ENCODE measurements at regions not wholly inside any gene's neighbourhood (a gene's known extent, or its start where the extent isn't known, plus 50 kb on each side); places are given as distances from the start of the nearest gene placed in this dataset.
A peak's percentile ranks its signal among the peaks of the same experiment; 100 is the strongest.

- Histone ChIP-seq H3K9me3 (ENCODE audit: low read depth, low read length) (no peaks in the 10 kb centered on the region), H3K27ac (0 out of 2 replicates have a peak overlapping the region, but pooled peaks have one; percentile 6), H3K9ac (ENCODE audit: insufficient read length) (no peak overlapping the region), H3K4me3 (no peak overlapping the region), H3K36me3 (ENCODE audit: insufficient read depth, low read length) (no peaks in the 10 kb centered on the region)
- no peak for DNase-seq (ENCODE audit: low read depth, low spot score)
- TF ChIP-seq EZH2 (IDR thresholded peaks at IDR 0.05) (no peak), POLR2AphosphoS5 (IDR thresholded peaks at IDR 0.05; ENCODE audit: borderline replicate concordance, low read depth, low read length) (no peak), FOXP2 (optimal IDR thresholded peaks at IDR 0.05; ENCODE audit: control extremely low read depth, extremely low read length, insufficient read depth) (no peak)
Measured at GRCh38 chr11:95589893-95590612, 199.5 kb downstream of the FAM76B start.

DNA sequence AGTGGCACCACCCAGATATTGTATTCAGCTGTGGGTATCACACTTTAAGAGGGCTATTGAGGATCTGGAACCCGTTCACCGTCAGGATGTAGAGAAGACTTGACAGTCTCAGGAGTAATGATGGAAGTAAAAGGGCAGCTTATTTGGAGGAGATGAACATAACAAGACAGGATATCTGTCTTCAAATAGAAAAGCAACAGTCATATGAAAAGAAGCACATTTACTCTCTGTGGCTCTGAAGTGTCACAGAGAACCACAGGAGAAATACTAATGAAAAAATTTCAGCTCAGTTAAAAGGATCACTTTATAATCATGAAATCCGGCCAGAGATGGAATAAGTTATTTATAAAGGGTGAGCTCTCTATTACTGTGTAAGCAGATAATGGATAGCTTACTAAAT, 200.8 kb downstream of the FAM76B start:
- Histone ChIP-seq H3K36me3 (ENCODE audit: insufficient read depth, low read length) (no peaks in the 10 kb centered on the region), H3K9me3 (ENCODE audit: low read depth, low read length) (no peaks in the 10 kb centered on the region), H3K27ac (no peak overlapping the region), H3K9ac (ENCODE audit: insufficient read length) (no peak overlapping the region), H3K4me3 (no peak overlapping the region)
- DNase-seq (ENCODE audit: low read depth, low spot score): no peak
- no peak for TF ChIP-seq POLR2AphosphoS5 (IDR thresholded peaks at IDR 0.05; ENCODE audit: borderline replicate concordance, low read depth, low read length)
- TF ChIP-seq FOXP2 (optimal IDR thresholded peaks at IDR 0.05; ENCODE audit: control extremely low read depth, extremely low read length, insufficient read depth): no peak

GRCh38 chr11:95586661-95587060, 202.9 kb downstream of the FAM76B start:
- Histone ChIP-seq H3K9ac (ENCODE audit: insufficient read length) (no peak overlapping the region), H3K4me3 (no peak overlapping the region), H3K9me3 (ENCODE audit: low read depth, low read length) (no peaks in the 10 kb centered on the region), H3K27ac (no peak overlapping the region), H3K36me3 (ENCODE audit: insufficient read depth, low read length) (no peaks in the 10 kb centered on the region)
- TF ChIP-seq FOXP2 (optimal IDR thresholded peaks at IDR 0.05; ENCODE audit: control extremely low read depth, extremely low read length, insufficient read depth) (no peak), EZH2 (IDR thresholded peaks at IDR 0.05) (no peak)
- no peak for DNase-seq (ENCODE audit: low read depth, low spot score)

DNA sequence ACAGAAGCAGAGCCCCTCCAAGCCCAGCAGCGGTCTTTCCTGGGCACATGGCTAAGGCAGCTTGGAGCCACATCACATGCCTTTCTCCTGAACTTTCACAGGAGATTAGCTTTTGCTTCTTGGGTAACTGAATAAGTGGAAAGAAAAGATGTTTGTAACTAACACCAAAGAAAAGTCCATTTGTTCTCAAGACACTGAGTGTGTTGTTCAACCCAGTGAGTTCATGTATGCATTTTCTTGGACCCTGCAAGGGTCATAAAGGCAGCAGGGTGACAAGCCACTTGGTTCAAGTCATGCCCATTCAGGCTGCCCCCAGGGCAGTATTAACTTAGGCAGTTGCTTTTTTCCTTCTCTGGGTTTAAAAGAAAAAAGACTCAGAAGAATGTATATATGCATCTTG, 203.4 kb downstream of the FAM76B start:
- TF ChIP-seq POLR2AphosphoS5 (IDR thresholded peaks at IDR 0.05; ENCODE audit: borderline replicate concordance, low read depth, low read length): no peak
- no peak for TF ChIP-seq EZH2 (IDR thresholded peaks at IDR 0.05)
- TF ChIP-seq FOXP2 (optimal IDR thresholded peaks at IDR 0.05; ENCODE audit: control extremely low read depth, extremely low read length, insufficient read depth): no peak
- H3K27ac ChIP-seq: no peak overlapping the region
- H3K4me3 ChIP-seq: no peak overlapping the region
- no peaks in the 10 kb centered on the region for H3K9me3 ChIP-seq (ENCODE audit: low read depth, low read length)
- H3K36me3 ChIP-seq (ENCODE audit: insufficient read depth, low read length): no peaks in the 10 kb centered on the region
- no peak for DNase-seq (ENCODE audit: low read depth, low spot score)
- no peak overlapping the region for H3K9ac ChIP-seq (ENCODE audit: insufficient read length)

DNA sequence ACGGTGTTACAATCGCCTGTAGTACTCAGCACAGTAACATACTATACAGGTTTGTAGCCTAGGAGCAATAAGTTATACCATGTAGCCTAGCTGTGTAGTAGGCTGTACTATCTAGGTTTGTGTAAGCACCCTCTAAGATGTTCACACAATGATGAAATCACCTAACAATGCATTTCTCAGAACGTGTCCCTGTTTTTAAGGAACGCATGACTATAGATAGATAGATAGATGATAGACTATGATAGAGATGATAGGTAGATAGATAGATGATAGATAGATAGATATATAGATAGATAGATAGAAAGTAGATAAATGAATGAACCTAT, 203.9 kb downstream of the FAM76B start:
- no peak overlapping the region for H3K27ac ChIP-seq
- no peak for DNase-seq (ENCODE audit: low read depth, low spot score)
- no peak overlapping the region for H3K9ac ChIP-seq (ENCODE audit: insufficient read length)
- no peak for TF ChIP-seq FOXP2 (optimal IDR thresholded peaks at IDR 0.05; ENCODE audit: control extremely low read depth, extremely low read length, insufficient read depth)
- TF ChIP-seq EZH2 (IDR thresholded peaks at IDR 0.05): no peak
- no peak for TF ChIP-seq POLR2AphosphoS5 (IDR thresholded peaks at IDR 0.05; ENCODE audit: borderline replicate concordance, low read depth, low read length)
- no peaks in the 10 kb centered on the region for H3K36me3 ChIP-seq (ENCODE audit: insufficient read depth, low read length)
- no peaks in the 10 kb centered on the region for H3K9me3 ChIP-seq (ENCODE audit: low read depth, low read length)
- no peak overlapping the region for H3K4me3 ChIP-seq

DNA sequence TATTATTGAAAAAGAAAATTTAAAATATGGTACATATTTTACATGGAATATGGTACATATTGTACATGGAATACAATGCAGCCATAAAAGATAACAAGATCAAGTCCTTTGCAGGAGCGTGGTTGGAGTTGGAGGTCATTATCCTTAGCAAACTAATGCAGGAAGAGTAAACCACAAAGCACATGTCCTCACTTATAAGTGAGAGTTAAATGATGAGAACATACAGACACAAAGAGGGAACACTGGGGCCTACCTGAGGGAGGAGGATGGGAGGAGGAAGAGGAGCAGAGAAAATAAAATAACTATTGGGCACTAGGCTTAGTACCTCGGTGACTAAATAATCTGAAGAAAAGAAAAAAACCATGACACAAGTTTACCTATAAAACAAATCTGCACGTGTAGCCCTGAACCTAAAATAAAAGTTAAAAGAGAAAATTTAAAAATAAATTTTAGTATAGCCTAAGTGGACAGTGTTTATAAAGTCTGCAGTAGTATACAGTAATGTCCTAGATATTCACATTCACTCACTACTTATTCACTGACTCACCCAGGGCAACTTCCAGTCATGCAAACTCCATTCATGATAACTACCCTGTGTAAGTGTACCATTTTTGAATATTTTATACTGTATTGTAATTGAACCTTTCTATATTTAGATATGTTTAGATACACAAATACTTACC, 204.4 kb downstream of the FAM76B start:
- Histone ChIP-seq H3K27ac (no peak overlapping the region), H3K4me3 (no peak overlapping the region), H3K36me3 (ENCODE audit: insufficient read depth, low read length) (no peaks in the 10 kb centered on the region), H3K9me3 (ENCODE audit: low read depth, low read length) (no peaks in the 10 kb centered on the region), H3K9ac (ENCODE audit: insufficient read length) (no peak overlapping the region)
- DNase-seq (ENCODE audit: low read depth, low spot score): no peak
- TF ChIP-seq FOXP2 (optimal IDR thresholded peaks at IDR 0.05; ENCODE audit: control extremely low read depth, extremely low read length, insufficient read depth) (no peak), EZH2 (IDR thresholded peaks at IDR 0.05) (no peak), POLR2AphosphoS5 (IDR thresholded peaks at IDR 0.05; ENCODE audit: borderline replicate concordance, low read depth, low read length) (no peak)

- Histone ChIP-seq H3K36me3 (ENCODE audit: insufficient read depth, low read length) (no peaks in the 10 kb centered on the region), H3K4me3 (no peak overlapping the region)
- no peak for DNase-seq (ENCODE audit: low read depth, low spot score)
Measured at GRCh38 chr11:95584589-95584988, 205.0 kb downstream of the FAM76B start.

DNA sequence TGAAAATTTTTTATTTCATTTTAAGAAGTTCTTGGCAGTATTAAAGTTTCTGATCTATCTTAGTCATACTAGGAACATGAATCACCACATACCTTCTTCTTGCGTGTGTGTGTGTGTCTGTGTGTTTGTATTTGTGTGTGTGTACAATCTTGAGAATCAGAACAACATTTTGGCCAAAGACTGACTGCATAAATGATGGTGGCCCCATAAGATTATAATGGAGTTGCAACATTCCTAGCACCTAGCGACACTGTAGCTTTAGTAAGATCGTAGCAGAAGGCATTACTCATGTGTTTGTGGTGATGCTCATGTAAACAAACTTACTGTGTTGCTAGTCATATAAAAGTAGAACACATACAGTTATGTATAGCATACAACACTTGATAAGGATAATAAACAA, 205.4 kb downstream of the FAM76B start:
- H3K4me3 ChIP-seq: no peak overlapping the region
- no peak for DNase-seq (ENCODE audit: low read depth, low spot score)
- no peaks in the 10 kb centered on the region for H3K36me3 ChIP-seq (ENCODE audit: insufficient read depth, low read length)
- no peak overlapping the region for H3K9ac ChIP-seq (ENCODE audit: insufficient read length)
- TF ChIP-seq POLR2AphosphoS5 (IDR thresholded peaks at IDR 0.05; ENCODE audit: borderline replicate concordance, low read depth, low read length): no peak
- H3K27ac ChIP-seq: no peak overlapping the region
- no peaks in the 10 kb centered on the region for H3K9me3 ChIP-seq (ENCODE audit: low read depth, low read length)

More at GRCh38 chr11:95584589-95584988, 205.0 kb downstream of the FAM76B start:
- TF ChIP-seq POLR2AphosphoS5 (IDR thresholded peaks at IDR 0.05; ENCODE audit: borderline replicate concordance, low read depth, low read length) (no peak), FOXP2 (optimal IDR thresholded peaks at IDR 0.05; ENCODE audit: control extremely low read depth, extremely low read length, insufficient read depth) (no peak), EZH2 (IDR thresholded peaks at IDR 0.05) (no peak)
- no peak overlapping the region for H3K9ac ChIP-seq (ENCODE audit: insufficient read length)
- no peaks in the 10 kb centered on the region for H3K9me3 ChIP-seq (ENCODE audit: low read depth, low read length)
- no peak overlapping the region for H3K27ac ChIP-seq

All from SK-N-MC (cell line).